ENCODE measurements at regions not wholly inside any gene's neighbourhood (a gene's known extent, or its start where the extent isn't known, plus 50 kb on each side); places are given as distances from the start of the nearest gene placed in this dataset.

DNA sequence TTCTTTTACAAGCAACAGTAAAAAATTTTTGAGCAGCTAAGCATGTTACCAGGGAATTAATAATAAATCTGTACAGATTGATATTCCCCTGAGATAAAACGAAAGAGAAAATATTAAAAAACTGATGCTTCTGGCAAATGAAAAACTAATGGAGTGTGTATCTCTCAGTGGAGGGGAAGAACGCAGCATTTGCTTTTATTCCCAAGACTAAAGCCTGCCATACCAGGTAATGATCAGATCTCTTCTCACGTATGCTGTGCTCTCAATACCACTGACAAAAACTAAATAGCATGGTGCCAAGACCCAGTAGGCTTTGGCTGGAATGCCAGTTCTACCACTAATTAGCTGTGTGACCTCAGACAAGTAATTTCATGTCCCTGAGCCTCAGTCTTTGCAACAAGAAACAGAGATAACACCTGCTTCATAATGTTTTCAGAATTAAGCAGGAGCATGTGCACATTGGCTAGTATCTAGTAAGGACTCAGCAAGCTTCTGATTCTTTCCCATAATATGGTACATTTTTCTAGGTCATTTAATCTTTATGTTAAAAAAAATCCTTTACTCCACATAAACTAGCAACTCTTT, 179.6 kb downstream of the CENPC start:
- TF ChIP-seq CTCF (IDR thresholded peaks at IDR 0.05) (no peak), RAD21 (IDR thresholded peaks at IDR 0.05; ENCODE audit: low read length) (no peak), JUND (IDR thresholded peaks at IDR 0.05) (no peak), FOSL2 (IDR thresholded peaks at IDR 0.05; ENCODE audit: borderline replicate concordance, low read depth) (no peak), MAX (IDR thresholded peaks at IDR 0.05; ENCODE audit: low read depth) (no peak), FOXM1 (IDR thresholded peaks at IDR 0.05; ENCODE audit: low read depth) (no peak), POLR2AphosphoS5 (IDR thresholded peaks at IDR 0.05; ENCODE audit: low read depth, low read length) (no peak), SMC3 (IDR thresholded peaks at IDR 0.05; ENCODE audit: low read depth, low read length) (no peak), RCOR1 (IDR thresholded peaks at IDR 0.05; ENCODE audit: low read length) (no peak)
- TF ChIP-seq, protein P1, sequence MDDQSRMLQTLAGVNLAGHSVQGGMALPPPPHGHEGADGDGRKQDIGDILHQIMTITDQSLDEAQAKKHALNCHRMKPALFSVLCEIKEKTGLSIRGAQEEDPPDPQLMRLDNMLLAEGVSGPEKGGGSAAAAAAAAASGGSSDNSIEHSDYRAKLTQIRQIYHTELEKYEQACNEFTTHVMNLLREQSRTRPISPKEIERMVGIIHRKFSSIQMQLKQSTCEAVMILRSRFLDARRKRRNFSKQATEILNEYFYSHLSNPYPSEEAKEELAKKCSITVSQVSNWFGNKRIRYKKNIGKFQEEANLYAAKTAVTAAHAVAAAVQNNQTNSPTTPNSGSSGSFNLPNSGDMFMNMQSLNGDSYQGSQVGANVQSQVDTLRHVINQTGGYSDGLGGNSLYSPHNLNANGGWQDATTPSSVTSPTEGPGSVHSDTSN (IDR thresholded peaks at IDR 0.05) = no peak

Measured in SK-N-SH (cell line).